NCI-H510A (cell line): ENCODE measurements at regions not wholly inside any gene's neighbourhood (a gene's known extent, or its start where the extent isn't known, plus 50 kb on each side); places are given as distances from the start of the nearest gene placed in this dataset.
"Not testable (repeated sequence)": the region's sequence is repeated elsewhere in the genome, so short reads cannot be mapped to it uniquely, and the experiment has no call there.

ENCODE experiments used
- DNase-seq: peaks from one replicate; lab custom pipeline; 2025; lab: John Stamatoyannopoulos, UW

DNA sequence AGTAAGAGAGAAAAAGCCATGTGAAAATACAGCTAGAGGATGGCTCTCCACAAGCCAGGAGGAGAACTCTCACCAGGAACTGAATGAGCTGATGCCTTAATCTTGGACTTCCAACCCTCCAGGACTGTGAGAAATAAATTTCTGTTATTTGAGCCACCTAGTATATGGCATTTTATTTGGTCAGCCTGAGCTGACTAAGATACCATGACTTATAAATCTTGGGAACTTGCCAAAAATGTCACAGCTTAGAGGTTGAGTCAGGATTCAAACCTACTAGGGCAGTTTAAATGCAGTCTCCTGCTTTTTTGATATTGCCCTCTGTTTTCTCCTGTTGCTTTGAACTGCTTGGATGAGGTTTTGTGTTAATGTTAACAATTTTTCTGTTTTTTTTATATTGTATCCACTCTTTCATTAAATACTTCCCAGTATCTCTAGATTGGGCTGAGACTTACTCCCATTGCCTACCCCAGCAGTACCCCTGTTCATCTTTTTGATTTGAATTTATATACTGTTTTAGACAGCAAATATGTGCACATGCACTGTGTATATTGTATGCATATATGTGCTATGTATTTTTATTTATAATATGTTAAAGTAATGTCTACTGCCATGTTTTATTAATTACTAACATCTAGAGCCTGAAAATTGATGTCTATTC lies 1223.2 kb downstream of the OTOL1 start:
- DNase-seq = no peak

DNA sequence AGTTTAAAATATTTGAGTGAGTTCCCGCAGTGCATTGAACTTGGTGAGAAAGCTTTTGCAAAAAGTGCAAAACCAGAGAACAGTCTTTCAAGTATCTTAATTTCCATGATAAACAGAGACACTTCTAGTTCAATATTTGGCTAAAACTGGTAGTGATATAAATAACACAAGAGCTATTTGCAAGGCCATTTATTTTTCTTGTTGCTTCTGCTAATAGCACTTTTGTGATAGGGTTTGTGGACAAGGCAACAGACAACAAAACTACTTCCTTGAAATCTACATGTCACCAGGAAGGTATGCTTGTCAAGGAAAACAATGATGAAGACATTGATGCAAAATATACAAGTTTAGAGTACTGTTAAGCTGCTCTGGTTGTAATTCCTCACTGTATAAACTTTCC lies 1225.1 kb downstream of the OTOL1 start:
- DNase-seq = no peak

DNA sequence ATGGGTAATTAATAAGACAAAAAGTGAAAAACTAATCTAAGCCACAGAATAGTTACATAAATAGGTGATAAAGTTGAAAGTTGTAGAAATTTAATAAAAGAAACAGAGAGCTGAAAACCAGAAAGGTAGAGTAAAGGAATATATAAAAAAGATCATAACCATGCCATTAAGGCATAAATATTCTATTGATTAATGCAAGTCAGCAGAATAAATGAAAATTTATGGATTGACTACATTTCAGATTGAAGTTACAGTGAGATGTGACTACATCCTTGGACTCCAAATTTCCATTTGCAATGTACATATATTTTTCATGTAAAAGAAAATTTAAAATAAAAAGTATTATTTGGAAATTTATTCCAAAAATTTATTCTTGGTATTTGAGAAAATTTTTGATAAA lies 1225.7 kb downstream of the OTOL1 start:
- no peak for DNase-seq

DNA sequence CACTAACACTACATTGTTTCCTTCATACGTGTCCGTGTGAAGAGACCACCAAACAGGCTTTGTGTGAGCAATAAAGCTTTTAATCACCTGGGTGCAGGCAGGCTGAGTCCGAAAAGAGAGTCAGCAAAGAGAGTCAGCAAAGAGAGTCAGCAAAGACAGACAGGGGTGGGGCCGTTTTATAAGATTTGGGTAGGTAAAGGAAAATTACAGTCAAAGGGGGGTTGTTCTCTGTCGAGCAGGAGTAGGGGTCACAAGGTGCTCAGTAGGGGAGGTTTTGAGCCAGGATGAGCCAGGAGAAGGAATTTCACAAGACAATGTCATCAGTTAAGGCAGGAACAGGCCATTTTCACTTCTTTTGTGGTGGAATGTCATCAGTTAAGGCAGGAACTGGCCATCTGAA lies 1226.2 kb downstream of the OTOL1 start:
- not testable (repeated sequence) for DNase-seq

DNA sequence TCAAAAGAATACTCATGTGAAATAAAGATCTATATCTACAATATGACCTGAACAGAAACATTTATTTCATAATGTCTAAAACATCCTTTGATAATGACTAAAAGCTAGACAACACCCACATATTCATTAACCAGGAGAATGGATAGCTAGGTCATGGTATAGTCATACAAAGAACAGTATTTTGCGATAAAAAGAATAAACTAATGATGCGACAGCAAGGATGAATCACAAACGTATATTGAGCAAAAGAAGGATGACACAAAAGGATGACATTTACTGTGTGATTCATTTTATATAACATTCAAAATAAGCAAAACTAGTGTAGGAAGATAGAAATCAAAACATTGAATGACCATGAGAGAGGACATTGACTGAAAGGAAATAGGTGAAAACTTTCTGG lies 1233.1 kb downstream of the OTOL1 start:
- no peak for DNase-seq

DNA sequence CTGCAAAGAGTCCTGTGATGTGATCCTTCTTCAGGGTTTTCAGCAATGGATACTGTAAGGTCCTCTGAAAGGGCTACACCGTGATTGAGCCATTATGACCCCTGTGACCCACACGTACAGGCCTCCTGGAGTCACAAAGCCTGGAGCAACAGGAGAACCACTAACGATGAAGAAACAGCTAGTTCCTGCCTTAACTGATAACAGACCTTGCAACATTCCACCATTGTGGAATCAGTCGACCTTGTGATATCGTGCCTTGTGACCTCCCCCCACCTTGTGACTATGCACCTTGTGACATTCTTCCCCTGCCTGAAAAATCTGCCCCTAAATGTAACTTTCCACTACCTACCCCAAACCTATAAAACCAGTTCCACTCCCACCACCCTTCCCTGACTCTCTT lies 1235.4 kb downstream of the OTOL1 start:
- DNase-seq = not testable (repeated sequence)

DNA sequence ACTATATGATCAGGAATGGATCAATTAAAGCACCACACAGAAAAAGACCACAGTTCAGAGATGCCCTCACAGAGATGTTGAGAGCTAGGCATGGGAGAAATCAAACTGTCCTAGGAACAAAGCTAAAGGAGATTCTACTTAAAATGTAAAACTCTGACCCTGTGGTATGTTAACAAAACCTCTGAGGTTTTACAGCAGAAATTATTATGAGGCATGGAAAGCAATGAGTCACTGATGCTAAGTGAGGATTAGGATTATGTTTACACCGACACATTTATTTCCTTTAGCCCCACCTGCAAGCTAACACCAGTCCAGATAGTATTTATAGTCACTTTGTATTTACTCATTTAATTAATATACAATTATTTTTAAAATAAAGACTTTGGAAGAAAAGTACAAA lies 1242.2 kb downstream of the OTOL1 start:
- DNase-seq = no peak

DNA sequence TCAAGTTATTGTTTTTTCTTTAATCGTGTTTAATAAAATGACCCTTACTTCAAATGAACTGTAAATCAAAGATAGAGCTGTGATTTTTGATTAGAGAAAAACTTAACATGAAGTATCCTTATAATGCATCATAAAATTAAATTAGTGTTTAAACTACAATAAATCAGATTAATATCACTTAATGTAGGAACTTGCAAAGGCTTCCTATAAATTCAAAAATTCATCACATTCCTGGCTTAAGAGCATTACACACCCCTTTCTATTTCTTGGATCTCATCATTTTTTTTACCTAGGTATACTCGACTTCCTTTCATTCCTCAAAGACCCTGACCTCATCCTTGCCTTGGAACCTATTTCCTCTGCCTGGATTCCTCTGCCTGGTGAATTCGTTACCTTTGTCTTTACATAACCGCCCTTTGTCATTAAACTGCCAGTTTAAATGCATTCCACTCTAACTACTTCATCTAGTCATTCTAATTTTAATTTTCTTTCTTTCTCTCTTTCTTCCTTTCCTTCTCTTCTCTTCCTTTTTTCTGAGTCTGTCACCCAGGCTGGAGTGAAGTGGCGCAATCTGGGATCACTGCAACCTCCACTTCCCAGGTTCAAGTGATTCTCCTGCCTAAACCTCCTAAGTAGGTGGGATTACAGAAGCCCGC lies 1244.5 kb downstream of the OTOL1 start:
- DNase-seq = no peak

DNA sequence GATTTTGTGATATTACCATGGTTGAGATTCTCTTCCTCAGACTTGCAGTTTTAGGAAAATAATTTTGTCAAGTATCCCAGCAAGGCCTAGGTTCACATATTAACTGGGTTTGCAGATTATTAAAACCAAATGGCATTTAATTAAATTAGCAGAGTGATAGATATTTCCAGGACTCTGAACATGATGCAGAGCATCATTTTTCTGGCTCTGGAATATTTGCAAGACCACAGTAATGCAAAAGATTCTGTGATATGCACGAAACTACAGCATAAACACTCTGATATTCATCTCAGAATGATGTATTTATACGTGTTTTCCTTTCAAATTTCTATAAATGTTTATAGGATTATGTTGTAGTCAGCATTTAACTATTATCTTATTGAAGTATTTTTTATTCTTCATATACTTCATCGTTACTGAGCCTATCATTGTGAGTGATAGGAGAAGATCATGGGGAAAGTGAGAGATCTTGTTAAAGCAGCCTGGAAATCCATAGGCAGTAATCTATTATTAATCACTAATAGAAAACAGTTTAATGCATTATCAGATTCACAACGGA lies 1245.6 kb downstream of the OTOL1 start:
- DNase-seq = no peak

DNA sequence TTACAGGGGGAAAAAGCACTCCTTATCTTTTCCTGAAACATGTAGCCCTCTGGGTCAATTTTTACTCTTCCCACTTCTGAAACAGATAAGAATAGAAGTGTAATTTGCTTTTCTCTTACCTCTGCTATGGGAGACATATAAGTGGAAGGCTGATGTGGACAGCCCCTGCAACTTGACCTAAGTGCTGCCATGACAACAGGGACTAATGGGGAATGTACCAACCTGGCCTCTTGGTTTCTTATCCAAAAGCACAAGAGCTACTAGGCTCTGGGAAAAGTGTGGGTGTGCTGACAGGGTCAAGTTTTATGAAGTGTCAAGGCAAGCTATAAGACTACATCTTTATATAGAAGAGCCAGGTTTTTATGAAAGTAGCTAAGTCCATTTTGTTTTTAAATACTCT lies 1246.5 kb downstream of the OTOL1 start:
- DNase-seq = no peak

DNA sequence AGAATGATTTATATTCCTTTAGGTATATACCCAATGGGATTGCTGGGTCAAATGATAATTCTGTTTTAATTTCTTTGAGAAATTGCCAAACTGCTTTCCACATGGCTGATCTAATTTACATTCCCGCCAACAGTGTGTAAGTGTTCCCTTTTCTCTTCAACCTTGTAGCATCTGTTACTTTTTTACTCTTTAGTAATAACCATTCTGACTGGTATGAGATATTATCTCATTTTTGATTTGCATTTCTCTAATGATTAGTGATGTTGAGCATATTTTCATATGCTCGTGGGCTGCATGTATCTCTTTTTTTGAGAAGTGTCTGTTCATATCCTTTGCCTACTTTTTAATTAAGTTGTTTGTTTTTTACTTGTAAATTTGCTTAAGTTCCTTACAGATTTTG lies 1264.2 kb downstream of the OTOL1 start:
- DNase-seq = no peak

DNA sequence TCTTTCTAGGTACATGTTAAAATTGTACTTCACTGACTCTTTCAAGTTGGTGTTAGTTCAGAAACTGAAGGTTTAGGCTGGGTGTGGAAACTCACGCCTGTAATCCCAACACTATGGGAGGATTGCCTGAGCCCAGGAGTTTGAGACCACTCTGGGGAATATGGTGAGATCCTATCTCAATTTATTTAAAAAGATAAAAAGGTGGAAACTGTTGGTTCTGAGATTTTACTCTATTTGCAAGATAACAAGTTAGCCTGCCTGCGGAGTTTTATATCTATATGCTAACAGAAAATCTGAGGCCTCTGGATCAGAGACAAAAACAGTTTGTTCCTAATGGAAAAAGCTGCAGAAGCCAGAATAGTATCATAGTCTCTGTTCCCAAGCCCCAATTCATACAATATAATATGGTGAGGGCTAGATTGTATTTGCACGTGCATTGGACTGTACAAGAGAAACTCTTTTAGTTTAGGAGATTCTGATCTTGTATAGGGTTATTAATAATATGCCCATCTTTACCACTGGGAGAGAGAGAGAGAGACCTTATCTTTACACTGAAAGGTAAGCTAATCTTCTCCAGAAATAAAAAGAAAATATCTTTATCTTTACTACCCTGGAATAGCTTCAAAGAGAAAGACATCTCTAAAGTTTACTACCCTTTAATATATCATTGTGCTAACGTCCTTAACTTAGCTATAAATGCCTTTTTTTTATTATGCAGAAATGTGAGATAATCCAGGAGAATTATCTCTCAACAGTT lies 1267.6 kb downstream of the OTOL1 start:
- no peak for DNase-seq

DNA sequence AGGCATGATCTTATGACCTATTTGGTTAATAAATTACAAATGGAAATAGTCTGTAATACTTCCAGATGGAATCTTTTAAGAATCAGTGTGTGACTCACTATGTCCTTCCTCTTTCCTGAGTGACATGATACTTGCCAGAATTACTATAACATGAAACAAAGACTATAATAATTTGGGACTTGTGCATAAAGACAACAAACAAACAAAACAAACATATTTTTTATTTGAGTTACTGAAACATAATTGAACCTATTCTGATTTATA lies 1268.1 kb downstream of the OTOL1 start:
- DNase-seq = no peak

DNA sequence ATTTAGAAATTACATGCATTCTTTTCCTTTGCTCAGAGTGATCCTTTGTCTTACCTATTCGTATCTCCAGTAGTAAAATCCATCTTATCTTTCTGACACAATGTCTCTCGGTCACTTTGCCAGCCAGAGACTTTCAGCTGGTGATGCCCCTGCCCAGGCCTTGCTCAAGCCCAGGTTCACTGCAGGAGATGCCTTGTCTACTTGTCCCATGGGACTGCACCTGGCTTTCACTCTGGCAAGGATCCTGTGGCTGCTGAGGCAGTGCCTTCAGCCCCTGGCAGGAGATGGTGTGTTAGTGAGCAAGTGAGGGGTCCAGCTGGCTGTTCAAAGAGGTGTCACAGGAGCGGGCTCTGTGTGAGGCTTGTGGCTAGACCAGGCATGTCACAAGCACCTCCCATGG lies 1268.9 kb downstream of the OTOL1 start:
- no peak for DNase-seq

DNA sequence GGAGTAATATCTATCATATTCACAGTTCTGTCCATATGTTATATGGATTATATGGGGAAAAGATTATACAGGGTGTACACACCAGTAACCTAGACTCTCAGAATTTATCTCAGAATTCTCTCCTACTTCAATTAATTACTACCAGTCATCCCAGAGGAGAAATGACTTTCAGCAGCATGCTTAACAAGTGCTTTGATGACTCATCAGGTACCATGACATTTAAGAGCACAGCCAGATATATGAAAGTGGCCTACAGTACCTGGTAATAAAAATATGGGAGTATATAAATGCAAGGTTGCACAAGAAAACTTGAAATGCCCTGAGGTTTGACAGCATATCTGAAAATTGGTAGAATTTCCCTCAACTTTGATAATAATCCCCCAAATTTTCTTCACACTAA lies 1273.0 kb downstream of the OTOL1 start:
- DNase-seq = no peak

DNA sequence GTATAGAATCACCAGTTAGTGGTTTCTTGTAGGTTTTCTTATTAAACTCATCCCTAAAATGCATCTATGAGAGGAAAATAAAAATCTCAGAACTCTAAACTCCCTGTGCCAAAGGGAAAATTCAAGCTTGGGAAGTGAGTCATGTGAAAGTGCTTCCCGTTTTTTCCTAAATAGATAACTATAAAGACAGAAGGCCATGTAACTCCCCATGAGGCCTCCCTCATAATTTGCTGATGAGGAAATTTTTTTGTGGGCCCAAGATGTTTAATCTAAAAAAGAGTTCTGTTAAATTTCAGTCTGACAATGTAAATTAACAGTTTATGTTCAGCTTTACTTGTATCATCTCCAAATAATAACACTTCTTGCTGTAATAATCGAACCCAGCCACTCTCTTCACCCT lies 1273.9 kb downstream of the OTOL1 start:
- no peak for DNase-seq

DNA sequence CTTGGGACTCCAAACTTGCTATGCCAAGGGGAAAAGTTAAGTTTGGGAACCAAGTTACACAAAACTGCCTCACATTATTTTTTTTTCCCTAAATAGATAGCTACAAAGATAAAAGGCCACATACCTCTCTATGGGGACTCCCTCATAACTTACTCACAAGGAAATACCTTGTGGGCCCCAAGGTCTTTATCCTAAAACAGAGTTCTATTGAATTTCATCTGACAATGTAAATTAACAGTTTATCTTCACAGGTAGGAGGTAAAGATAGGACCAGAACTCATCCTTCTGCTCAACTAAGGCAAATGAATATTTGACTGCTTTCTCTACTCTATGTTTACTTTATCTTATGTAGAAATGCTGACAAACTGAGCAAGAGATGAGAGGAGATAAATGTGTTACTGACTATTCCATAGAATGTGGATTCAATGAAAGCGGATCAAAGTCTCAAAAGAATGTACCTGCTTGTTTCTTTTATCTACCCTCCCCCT lies 1278.0 kb downstream of the OTOL1 start:
- DNase-seq = no peak

DNA sequence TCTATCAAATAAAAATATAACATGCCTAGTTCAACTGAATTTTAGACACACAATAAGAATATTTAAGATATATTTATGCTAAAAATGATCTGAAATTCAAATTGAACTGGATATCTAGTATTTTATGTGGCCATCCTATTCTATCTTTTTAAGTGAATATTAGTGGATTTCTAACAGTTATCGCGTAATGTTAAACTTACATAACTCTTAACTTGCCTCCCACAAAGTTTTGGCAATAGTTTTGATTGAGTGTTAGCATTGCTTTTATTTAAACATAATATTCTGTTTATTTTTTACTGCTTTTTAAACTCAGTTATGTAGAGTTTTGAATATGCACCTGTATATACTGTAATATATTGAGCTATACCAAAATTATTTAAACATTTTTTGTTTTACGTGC lies 1279.5 kb downstream of the OTOL1 start:
- DNase-seq = no peak

DNA sequence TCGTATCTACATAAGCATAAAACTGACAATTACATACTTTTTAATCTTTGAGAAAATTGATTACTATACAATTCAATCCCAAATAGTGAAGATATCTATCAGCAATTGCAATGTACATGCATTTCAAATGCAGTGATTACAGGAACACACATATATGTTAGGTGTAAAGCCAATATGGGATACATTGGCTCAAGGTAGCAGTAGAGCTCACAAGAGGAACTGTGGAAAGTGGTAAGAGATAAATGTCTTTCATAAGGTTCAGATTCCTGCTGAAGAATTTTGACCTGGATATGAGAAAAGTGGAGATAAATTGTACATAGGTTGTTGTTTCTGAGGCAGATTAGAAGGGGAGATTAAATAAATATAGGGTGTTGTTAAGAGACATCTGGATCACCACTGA lies 1280.5 kb downstream of the OTOL1 start:
- no peak for DNase-seq

DNA sequence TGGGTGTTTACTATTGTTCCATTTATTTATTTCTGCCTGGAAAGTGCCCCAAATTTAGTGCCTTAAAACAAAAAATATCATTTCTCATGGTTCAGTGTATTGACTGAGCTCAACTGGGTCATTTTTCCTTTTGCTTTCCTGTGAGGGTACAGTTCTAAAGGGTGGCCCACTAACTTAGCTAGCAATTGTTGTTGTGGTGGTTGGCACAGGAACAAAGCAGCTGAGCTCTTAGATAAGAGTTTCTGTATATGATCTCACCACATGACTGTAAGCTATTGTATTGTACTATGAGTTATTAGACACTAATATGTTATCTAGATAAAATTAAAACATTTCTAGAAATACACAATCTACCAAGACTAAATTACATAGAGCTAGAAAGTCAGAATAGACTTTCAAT lies 1283.7 kb downstream of the OTOL1 start:
- DNase-seq = no peak

DNA sequence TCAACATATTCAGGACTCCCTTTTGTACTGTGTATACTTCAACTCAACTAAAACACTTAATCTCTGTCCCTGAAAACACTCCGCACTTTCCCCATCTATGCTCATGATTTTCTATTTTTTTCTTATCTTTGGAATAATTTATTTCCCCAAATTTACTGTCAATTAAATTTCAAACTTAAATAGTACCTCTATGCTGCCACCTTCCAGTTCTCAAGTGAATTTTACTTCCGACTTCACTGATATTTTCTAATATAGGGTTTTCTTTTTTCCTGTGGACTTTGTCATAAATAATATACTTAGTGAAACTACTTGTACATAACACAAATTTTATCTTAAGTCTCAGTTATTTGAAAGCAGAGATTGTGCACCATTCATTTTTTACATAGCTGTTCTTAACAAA lies 1303.3 kb downstream of the OTOL1 start:
- no peak for DNase-seq

DNA sequence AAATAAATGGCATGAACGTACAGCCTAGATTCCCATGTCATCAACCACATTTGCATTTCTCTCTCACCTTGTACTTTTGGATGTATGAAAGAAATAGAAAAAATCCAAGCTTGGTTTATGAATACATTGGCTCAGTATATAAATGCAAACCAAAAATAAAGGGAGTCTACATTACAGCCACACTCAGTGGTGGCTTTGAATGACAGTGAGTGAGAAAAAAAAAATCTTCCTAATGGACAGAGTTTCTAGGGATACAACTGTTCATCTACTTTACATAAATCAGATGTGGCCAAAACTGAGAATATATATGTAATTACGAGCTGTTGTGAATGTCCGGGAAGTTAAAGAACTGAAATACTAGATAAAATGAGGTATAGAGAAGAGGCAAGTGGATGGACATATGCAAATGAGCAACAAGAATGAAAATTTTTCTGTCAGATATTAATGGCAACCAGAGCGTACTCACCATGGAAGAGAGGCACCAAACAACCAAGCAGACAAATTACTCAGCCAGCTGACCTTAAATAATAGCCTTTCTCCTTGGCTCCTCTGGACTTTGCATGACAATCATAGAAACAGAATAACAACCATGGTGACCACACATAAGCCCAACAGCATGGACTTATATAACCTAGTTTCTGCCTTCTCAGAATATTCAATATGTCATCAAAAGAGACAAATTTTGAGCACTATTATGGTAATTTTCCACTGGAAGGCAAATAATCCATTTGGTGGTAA lies 1305.8 kb downstream of the OTOL1 start:
- DNase-seq = no peak

DNA sequence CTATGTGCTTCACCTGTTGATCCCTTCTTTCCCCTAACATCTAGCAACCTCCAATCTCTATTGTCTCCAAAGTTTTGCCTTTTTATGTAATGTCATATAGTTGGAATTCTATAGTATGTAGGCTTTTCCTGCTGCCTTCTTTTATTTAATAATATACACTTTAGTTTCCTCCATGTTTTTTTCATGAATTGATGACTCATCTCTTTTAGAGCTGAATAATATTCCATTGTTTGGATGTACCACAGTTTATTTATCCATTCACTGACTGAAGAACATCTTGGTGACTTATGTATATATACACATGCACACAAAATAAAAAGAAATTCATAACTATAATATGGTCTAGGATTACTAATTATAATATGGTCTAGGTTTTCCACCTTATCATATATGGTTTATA lies 1314.2 kb downstream of the OTOL1 start:
- no peak for DNase-seq
